Stromal cell of bone marrow (primary cell): ENCODE measurements at regions not wholly inside any gene's neighbourhood (a gene's known extent, or its start where the extent isn't known, plus 50 kb on each side); places are given as distances from the start of the nearest gene placed in this dataset.
"Not testable (repeated sequence)": the region's sequence is repeated elsewhere in the genome, so short reads cannot be mapped to it uniquely, and the experiment has no call there.

ENCODE experiments used
- DNase-seq: peaks from one replicate; pipeline ENCODE4 v3.0.0-alpha.2; 2012; ENCODE audit warnings: low read depth

DNA sequence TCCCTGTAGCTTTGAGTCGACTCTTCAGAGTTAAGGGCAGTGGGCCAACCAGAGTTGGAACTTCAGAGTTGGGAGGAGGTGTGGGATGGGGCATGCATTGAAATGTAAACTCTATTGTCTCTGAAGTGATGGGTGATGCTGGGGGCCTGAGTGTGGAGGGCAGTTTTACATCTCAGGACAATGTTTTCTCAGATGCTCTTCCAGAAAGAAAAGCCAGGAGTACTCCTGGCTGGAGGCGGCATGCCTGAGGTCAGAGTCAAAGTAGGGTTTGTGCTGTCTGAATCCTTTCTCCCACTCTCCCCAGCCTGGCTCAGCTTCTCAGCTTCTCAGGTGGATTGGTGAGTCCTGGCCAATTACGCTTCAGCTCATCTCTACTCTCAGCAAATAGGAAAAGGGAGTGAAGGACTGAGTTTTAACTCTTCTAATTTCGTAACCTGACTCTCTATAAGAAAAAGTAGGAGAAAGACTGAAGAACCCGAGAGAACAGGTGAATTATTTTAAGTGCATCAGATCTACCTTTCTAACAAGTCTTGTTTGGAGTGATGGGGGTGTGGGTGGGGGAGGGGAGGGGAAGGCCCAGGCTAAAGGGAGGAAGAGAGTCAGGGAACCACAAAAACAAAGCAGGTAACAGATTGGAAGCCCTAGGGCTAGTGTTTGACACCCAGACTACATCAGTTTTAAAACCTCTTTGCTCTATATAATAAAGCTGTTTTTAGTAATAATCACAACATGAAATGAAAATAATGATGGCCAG is 107.5 kb upstream of the PELI1 start:
- no peak for DNase-seq

DNA sequence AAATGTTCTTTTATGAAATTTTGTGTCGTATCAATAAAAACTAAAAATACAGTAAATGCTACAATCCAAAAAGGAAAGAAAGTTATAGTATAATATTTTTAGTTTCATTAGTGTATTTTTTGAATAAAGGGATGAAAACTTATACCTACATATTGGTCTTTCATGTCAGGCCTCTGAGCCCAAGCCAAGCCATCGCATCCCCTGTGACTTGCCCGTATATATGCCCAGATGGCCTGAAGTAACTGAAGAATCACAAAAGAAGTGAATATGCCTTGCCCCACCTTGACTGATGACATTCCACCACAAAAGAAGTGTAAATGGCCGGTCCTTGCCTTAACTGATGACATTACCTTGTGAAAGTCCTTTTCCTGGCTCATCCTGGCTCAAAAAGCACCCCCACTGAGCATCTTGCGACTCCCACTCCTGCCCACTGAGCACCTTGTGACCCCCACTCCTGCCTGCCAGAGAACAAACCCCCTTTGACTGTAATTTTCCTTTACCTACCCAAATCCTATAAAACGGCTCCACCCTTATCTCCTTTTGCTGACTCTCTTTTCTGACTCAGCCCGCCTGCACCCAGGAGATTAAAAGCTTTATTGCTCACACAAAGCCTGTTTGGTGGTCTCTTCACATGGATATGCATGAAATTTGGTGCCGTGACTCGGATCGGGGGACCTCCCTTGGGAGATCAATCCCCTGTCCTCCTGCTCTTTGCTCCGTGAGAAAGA is 108.2 kb upstream of the PELI1 start:
- DNase-seq, result not testable (repeated sequence)

DNA sequence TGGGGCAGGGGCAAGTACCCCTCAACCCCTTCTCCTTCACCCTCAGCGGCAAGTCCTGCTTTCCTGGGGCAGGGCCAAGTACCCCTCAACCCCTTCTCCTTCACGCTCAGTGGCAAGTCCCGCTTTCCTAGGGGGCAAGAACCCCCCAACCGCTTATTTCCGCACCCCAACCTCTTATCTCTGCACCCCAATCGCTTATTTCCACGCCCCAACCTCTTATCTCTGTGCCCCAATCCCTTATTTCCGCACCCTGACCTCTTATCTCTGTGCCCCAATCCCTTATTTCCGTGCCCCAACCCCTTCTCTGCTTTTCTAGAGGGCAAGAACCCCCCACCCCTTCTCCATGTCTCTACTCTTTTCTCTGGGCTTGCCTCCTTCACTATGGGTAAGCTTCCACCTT is 109.2 kb upstream of the PELI1 start:
- DNase-seq, result not testable (repeated sequence)

DNA sequence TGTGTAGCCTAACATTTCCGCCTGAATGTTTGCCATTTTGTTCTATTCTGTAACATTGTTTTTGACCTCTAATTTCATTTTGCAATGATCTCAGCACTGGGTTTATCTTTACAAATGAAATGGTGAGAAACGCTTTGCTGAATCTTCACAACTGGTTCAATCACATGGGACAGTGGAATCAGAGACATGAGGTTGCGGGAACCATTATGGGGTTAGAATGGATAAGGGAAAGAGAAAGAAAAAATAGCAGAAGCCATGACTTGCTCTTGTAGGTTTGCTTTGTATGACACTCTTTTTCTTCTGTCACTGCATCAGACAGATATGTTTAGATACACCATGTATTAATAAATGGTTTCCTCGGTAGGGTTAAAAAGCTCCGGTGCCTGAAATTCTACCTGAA is 114.3 kb upstream of the PELI1 start:
- no peak for DNase-seq

DNA sequence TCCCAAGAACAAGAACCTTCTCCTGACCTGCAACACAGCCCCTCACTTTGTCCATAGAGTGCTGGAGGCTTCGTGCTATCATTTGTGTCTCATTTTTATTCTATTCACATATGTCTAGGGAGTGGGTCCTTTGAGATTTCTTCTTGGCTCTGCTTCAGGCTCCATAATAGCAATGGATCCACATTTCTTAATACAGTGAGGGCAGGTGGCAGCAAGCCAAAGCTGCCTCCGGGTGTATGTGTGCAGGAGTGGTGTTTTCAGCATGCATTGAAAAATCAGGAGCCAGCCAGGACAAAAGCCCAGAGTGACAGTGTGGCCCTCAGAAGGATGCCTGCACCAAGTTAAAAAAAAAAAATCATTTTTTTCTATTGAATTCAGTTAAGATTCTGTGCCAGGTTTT is 115.1 kb upstream of the PELI1 start:
- no peak for DNase-seq

DNA sequence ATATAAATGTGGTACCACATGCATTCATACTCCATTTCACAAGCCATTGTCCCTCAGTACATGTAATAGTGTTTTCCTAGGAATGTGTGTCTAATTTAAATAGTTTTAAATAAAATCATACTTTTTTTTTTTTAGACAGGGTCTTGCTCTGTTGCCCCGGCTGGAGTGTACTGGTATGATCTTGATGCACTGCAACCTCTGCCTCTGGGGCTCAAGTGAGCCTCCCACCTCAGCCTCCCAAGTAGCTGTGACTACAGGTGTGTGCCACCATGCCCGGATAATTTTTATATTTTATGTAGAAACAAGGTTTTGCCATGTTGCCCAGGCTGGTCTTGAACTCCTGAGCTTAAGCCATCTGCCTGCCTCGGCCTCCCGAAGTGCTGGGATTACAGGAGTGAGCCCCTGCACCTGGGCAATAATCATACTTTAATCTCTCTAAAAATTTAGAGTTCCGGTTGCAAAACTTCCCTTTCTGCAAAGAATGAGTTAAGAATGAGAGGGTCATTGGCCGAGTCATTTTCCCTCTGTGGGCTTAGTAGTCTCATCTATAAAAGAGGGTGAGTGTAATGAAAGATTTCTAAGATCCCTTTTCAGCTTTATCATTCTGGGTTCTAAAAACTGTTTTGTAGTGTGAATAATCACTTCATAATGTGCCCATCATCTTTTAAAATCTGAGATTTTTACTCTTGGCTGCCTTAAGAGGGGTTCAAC is 116.0 kb upstream of the PELI1 start:
- no peak for DNase-seq

DNA sequence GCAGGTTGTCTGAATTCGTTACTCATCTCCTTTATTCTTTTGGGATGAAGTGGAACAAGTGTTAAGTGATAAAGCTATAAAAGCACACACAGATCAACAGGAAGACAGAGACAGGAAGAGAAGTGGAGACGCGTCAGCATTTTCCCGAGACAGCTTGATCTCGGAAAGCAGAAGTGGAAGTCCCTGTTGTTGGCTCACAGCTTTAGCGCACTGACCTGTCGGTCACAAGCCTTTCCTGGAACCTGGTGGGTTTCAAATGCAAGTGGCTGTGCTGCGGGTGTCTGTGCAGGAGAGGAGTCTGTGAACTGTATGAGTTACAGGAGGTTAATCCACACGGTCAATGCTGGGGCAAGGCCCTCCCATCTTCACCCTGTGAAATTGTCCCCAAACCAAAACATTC is 116.6 kb upstream of the PELI1 start:
- no peak for DNase-seq

DNA sequence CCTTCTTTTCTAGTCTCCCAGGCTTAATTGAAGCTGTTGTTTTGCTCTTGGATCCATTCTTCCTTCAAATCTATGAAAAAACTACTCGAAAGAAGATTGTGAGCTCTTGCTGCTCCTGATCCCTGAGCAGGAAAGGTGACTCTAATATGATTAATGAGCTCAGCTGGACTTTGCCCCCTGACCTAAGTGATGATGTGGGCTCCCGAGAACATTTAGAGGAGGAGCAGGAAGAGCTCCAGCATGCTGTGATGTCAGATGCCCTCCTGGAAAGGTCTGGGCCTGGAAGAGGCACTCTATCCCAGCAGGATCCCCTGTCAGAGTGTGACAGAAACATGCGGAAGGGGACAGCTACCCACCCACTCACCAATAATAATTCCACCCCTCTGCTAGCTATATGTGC is 117.9 kb upstream of the PELI1 start:
- no peak for DNase-seq

DNA sequence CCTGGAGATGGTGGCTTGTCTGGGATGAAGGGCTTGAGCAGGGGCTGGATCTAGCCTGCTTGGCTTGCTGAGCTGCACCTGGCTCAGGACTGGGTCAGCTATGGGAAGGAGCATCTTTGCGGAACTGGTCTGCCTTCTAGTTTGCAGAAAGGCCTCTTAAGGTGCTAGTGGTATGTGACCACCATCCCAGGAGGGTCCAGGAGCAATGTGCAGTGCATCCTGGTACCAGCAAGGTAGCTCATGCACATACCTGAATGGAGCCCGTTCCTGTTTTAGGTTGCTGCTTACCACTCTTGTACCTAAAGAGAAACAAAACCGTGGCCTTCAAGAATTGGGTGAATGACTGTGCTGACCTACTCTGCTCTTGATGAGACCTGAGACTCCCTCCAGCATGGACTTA is 118.6 kb upstream of the PELI1 start:
- DNase-seq, result no peak

DNA sequence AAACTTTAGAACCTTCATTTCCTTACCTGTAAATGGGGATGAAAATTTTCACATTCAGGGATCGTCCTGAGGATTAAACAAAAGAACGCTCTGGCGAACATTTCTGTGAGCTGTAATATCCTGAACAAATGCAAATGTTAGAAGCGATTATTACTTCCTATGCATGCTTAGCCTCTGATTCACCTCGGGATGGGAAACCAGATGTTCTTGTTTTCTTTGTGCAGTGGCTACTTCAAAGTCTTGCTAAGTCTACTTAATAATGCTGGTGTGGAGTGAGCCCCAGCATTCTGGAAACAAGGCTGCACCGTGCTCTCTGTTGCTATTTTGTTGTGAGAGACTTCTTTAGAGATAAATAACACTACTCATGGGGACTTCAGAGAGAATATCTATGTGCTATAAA is 119.1 kb upstream of the PELI1 start:
- no peak for DNase-seq

DNA sequence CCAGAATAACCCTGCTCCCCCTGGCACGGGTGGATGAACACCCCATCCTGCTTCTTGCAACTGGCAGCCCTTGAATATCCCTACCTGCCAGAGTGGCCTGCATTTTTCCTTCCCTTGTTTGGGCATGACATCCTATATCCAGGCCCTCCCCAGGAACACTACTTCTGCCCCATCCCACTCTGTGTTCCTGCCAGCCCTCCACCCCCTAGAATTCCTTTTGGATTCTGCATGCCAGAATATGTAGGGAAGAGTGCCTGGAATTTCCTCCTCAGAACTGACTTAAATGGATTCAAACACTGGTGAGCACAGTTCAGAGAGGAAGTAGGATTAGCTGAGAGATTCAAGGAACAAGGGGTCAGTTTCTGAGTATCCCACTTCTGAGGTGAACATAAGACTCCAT is 123.5 kb upstream of the PELI1 start:
- DNase-seq, result no peak

DNA sequence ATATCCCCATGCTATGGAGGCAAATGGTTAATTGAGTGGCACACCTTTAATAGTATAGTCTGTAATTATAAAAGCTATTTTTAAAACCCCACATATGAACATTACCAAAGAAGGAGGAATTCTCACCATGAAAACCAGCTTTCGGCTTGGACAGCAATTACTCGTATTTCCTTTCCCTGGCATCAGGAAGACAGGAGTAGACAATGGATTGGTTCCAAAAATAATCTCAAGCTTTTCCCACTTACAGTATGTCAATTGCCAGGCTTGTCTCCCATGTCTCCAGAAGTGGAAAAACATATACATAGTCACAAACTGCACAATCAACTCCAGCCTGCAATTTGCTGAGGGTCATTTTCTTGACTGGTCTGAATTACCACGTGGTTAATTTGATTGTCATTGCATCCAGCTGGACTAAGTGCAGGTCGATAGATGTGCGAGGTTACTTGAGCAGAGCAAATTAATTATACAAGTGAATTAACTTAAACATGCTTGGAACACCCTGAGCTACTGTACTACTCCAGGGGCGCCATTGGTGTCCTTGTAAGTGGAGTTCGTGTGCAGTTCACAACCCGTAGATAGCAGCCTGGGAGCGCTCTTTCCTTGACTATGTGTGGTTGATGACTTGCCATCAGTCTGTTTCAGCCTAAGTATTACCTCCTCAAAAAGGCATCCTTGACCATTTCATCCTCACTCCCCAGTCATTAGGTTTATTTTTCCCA is 124.3 kb upstream of the PELI1 start:
- DNase-seq, result no peak

DNA sequence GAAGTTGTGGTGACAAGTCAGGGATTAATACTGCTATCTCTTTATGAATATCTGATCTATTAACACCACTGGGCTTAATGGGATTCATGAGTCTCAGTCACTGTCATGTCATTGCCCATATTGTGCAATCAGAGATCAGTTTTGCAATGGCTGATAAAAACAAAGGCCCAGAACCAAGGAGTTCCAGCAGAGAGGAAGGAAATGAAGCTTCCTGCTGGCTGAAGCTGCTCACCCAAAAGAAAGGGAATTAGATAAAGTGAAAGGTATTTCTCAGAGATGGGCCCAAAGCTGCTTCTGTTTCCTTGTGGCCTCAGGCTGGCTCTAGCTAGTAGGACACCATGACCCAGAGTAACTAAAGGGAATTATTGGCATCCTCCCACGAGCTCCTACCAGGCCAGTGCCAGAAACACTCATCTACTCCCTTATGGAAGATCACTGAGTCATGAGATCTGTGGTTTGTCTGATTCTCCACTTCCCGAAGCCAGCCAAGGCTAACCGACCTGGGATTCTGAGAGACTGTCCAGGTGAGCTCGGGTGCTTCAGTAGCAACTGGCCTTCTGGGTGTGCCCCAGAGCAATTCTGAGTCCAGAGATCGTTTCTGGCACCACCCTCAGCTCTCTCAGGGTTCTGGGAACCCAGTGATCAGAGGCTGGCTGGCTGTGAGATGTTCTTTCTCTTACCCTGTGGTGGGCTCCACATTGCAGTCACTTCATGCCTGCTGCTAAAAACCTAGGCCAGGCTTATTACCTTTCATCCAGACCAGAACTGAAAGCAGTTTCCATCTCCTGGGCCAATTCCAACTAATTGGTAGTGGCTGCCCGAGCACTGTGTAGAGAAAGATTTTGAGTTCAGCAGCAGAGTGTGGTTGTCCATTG is 129.5 kb upstream of the PELI1 start:
- DNase-seq, result peak; percentile 88

DNA sequence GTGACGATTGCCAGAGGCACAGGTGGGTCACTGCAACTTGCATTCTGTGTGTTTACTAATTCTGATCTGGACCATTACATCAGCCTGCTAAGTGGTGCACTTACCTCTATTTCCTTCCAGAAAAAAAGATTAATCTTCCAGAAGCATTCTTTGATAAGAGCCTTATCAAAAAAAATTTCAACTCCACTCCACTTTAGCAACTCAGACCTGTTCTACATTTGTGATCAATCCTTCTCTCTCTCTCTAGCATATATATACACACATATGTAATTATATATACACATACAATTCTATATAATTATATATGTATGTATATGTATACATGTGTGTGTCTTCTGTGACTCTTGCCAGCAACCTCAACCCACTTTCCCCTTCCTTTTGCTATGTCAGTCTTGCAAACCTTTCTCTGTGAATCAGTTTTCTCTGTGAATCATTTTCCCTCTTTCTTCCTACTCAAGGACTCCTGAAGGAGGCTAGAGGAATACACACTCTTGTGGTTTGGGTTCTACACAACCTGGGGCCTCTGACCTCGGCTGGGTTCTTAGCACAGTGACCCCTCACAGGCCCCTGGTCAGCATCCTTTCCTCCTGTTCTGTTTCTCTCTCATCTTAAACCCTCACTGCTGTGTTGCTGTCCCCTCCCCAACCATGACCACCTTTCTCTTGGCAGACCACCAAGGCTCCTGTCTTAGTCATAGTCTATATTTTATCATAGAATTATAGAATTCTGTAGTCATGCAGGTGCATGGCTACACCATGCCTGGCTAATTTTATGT is 130.4 kb upstream of the PELI1 start:
- no peak for DNase-seq

DNA sequence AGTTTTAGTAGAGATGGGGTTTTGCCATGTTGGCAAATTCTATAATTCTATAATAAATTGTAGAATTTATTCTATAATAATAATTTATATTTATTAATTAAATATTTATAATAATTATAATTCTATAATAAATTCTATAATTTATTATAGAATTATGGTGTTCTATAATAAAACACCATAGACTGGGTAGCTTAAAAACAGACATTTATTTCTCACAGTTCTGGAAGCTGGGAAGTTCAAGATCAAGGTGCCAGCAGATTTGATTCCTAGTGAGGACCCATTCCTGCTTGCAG is 130.9 kb upstream of the PELI1 start:
- DNase-seq, result no peak

DNA sequence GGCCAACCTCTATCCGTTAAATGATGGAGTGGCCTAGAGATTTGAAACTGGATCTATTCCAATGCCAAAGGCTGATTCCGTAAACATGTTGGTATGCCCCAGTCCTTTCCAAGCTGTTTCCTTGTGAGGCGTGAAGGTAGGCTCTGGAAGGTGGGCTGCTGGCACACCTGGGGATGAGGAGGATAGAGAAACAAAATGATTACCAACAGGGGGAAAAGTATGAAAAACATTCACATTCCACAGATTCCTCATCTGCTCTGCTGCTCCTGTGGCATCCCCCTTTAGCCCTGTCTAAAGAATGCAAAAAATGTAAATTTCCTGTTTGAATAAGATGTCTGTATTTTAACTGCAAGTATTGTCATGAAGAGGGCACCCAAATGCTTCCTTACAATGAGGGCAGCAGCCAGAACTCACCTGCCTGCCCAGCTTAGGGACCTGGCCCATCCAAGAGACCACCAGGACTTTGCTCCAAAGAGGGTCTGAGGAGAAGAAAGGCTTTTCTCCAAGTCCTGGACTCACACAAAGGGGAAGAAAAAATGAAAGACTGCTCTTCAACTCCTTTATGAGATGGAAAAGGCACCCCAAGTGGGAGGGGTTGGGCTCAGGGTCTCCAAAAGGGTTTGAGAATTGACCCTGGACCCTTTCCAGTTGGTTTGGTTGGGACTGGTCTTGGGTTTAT is 132.3 kb upstream of the PELI1 start:
- no peak for DNase-seq

DNA sequence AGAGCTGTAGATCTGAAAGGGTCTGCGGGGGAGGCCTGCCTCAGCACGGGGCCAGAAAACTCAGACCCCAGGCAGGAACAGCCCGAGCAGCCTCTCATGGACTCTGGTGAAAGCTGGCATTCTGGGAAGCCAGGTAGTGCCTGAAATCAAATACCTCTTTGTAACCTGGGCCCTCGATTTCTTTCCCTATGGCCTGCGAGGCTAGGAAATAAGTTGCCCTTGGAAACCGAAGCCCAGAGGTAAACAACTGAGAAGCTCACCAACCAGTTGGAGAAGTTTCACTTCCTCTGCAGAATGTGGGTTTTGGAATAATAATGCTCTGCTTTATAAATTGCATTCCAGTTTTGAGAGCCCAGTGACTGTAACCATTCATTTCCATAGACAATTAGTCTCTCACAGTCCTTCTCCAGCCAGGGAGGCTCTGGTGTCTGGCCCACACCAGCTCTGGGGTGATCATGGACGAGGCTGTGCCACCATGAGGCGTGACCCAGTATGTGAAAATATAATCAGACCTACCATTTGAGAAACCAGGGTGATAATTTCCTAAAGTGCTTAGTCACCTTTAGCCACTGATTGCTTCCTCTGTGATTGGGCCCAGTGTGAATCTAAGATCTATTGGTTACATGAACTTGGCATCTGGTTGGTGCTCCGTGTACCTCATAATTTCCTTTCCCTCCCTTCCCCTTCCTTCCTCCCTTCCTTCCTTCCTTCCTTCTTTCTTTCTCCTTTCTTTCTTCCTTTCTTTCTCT is 133.1 kb upstream of the PELI1 start:
- DNase-seq, result no peak

DNA sequence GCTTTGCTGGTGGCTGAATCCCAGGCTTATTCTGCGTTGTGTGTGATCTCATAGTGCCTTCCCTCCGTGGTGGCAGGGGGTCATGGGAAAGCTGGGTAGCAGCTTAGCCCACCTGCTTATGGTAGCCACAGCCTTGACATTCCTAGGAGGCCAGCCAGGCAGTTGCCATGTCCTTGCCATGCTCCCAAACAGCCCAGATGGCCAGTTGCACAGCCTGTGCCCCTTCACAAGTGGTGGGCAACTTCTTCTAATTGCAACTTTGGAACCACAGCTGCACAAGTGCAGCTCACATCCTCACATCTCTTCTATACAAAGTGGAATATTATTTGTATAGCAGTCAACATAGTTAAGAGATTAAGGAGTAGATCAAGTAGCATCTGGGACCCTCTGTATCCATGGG is 136.6 kb upstream of the PELI1 start:
- DNase-seq, result not testable (repeated sequence)

DNA sequence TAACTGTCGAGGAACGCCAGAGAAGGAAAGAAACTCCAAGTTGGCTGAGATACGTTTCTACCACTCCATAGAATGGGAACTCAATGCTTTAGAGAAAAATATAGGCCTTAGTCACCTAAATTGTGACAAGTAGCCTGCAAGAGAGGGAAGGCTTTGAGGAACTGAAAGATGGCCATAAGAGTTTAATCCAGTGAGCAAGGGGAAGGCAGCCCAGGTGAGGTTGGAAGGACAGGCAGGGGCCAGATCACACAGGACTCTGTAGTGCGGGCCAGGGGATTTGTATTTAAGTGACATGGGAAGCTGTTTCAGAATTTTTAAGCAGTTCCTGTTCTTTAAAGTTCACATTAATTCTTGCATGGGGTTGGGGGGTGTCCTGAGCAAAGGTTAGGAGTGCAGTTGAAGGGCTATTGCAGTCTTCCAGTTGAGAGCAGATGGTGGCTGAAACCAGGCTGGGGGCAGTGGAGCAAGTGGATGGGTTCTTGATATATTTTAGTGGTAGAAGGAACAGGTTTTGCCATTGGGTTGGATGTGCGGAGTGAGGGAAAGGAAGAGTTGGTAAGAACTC is 138.9 kb upstream of the PELI1 start:
- DNase-seq, result no peak
